Activated T-helper 1 cell treated with anti-CD3 and anti-CD28 coated beads, Interleukin-12 subunit alpha, Interleukin-12 subunit beta, Interleukin-2, Interleukin-4 antibody, amounts not matched to agents 30 ng/mL and 10 ng/mL and 1 ng/mL, durations not matched to agents 14 hours and 24 hours and 36 hours (primary cell): ENCODE measurements at regions not wholly inside any gene's neighbourhood (a gene's known extent, or its start where the extent isn't known, plus 50 kb on each side); places are given as distances from the start of the nearest gene placed in this dataset.
A peak's percentile ranks its signal among the peaks of the same experiment; 100 is the strongest.

Experiments used
- DNase-seq: peaks from one replicate; pipeline ENCODE4 v3.0.0; 2021; ENCODE audit warnings: low spot score
- H3K27ac Mint-ChIP-seq: one replicate; pipeline ENCODE4 v1.8.0; 2021; ENCODE audit warnings: mild to moderate bottlenecking, mixed read lengths
- H3K27me3 Mint-ChIP-seq: one replicate; pipeline ENCODE4 v1.8.0; 2022; ENCODE audit warnings: mild to moderate bottlenecking, moderate library complexity, mixed read lengths; ENCODE audit not compliant: insufficient read depth
- H3K36me3 Mint-ChIP-seq: one replicate; pipeline ENCODE4 v1.8.0; 2021; ENCODE audit warnings: low read depth, mixed read lengths
- H3K4me1 Mint-ChIP-seq: one replicate; pipeline ENCODE4 v1.8.0; 2021; ENCODE audit warnings: low read depth, mixed read lengths
- H3K4me3 Mint-ChIP-seq: one replicate; pipeline ENCODE4 v1.8.0; 2021; ENCODE audit warnings: mild to moderate bottlenecking, moderate library complexity, mixed read lengths
- H3K9me3 Mint-ChIP-seq: one replicate; pipeline ENCODE4 v1.8.0; 2021; ENCODE audit warnings: mixed read lengths
- intact Hi-C: fragments of 100-400 bp; cut with micrococcal nuclease; formaldehyde crosslinking; loops from one replicate; pipeline ENCODE4 v1.15.1; 2024

DNA sequence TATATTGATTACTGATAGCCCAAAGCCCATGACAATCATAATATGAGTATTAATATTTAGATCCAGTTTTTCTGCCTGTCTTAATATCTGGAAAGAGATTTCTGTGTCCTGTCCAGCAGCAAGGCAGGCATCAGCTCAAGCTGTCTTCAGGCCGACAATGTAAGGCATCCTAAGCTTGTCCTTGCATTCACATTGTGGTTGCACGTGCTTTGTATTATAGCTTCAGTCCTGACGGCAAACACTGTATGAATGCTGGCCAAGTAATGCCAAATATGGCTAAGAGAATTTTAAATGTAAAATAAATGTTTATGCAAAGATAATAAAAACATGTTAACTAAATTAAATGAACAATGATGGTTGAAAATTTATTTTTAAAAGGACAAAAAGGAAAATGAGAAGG lies 255.7 kb upstream of the RPS6KA3 start:
- Mint-ChIP-seq H3K36me3 (no peaks in the 10 kb centered on the region), H3K9me3 (peaks cover 15% of the 10 kb centered on the region), H3K4me3 (no peak overlapping the region), H3K27me3 (peaks cover 8% of the 10 kb centered on the region), H3K27ac (no peak overlapping the region), H3K4me1 (peaks cover 42% of the 10 kb centered on the region)
- intact Hi-C loops: no loop called here
- DNase-seq: no peak

DNA sequence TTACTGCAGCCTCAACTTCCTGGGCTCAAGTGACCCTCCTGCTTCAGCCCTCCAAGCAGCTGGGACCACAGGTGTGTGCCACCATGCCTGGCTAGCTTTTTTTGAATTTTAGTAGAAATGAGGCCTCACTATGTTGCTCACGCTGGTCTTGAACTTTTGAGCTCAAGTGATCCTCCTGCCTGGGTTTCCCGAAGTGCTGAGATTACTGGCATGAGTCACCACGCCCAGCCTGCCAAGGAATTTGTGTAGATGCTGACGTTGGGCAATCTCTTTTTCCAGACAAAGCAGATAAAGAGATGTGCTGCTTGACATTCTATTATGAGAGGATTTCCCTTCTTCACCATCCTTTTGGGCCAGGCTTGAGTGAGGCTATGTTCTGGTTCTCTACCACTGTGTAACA lies 254.5 kb upstream of the RPS6KA3 start:
- Mint-ChIP-seq H3K27me3 (peaks cover 7% of the 10 kb centered on the region), H3K27ac (no peak overlapping the region), H3K36me3 (no peaks in the 10 kb centered on the region), H3K4me1 (peaks cover 47% of the 10 kb centered on the region), H3K9me3 (peaks cover 15% of the 10 kb centered on the region), H3K4me3 (no peak overlapping the region)
- no peak for DNase-seq
- intact Hi-C loops: no loop called here

DNA sequence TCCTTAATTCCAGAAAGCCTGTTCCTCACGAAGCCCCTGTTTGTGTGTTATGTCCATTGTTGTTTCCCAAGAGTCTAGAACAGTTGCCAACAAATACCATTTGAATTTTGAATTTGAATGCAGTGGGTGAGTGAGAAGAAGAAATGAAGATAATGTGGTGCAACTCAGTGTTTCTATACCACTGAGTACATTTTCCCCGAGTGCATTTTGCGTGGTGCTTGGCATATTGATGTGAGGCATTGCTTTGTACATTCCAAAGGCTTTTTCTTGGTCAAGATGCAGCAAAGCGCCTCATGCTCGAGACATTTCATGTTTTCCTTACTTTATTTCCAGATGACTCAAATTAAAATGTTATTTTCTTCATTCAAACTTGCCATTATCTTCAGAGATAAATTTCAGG lies 253.1 kb upstream of the RPS6KA3 start:
- H3K4me3 Mint-ChIP-seq: no peak overlapping the region
- H3K36me3 Mint-ChIP-seq: no peaks in the 10 kb centered on the region
- H3K27me3 Mint-ChIP-seq: peaks cover 7% of the 10 kb centered on the region
- H3K27ac Mint-ChIP-seq: no peak overlapping the region
- peaks cover 61% of the 10 kb centered on the region for H3K4me1 Mint-ChIP-seq
- DNase-seq: no peak
- intact Hi-C loops: loop anchor here (5.0 to 10.0 kb wide), 5 partner anchors 165 to 1545 kb away; no protein-coding TSS in a partner anchor
- peaks cover 24% of the 10 kb centered on the region for H3K9me3 Mint-ChIP-seq

DNA sequence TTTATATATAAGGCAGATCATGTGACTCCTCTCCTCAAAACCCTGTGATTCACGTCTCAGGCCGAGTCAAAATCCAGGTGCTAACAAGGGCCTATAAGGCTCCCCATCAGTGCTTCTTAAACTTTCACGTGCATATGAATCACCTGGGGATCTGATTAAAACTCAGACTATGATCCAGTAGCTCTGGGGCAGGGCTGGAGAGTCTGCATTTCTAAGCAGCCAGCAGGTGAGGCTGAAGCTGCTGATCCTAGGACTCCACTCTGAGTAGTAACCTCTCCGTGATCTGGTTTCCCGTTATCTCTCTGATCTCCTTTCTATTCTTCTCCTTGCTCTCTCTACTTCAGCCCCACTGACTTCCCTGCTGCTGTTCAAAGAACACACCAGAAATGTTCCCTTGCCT lies 252.4 kb upstream of the RPS6KA3 start:
- H3K36me3 Mint-ChIP-seq: no peaks in the 10 kb centered on the region
- peaks cover 28% of the 10 kb centered on the region for H3K9me3 Mint-ChIP-seq
- H3K27ac Mint-ChIP-seq: no peak overlapping the region
- H3K27me3 Mint-ChIP-seq: peaks cover 6% of the 10 kb centered on the region
- no peak for DNase-seq
- intact Hi-C loops: loop anchor here (5.0 to 10.0 kb wide), 5 partner anchors 164 to 1546 kb away; no protein-coding TSS in a partner anchor
- peak overlapping the region; percentile 49 for H3K4me3 Mint-ChIP-seq
- H3K4me1 Mint-ChIP-seq: peaks cover 63% of the 10 kb centered on the region

DNA sequence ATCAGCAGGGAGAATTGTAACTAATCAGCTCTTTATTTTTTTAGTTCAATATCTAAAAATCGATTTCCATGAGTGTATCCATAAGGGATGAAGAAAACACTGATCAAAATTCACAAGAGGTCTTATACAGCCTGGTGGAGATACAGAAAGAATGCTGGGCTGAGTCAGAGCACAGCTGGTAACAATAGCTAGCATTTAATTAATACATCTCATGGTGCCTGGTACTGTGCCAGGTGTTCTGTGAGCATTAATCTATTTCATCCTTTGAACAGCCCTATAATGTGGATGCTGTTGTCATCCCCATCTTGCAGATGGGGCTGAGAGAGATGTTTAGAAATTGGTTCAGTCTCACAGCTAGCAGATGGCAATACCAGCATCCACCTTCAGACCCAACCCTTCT lies 250.9 kb upstream of the RPS6KA3 start:
- Mint-ChIP-seq H3K4me1 (peaks cover 58% of the 10 kb centered on the region), H3K27me3 (peaks cover 6% of the 10 kb centered on the region), H3K9me3 (peaks cover 29% of the 10 kb centered on the region), H3K36me3 (no peaks in the 10 kb centered on the region), H3K4me3 (no peak overlapping the region), H3K27ac (no peak overlapping the region)
- no peak for DNase-seq
- intact Hi-C loops: loop anchor here (2.0 to 10.0 kb wide), 8 partner anchors 17 to 1547 kb away; no protein-coding TSS in a partner anchor

DNA sequence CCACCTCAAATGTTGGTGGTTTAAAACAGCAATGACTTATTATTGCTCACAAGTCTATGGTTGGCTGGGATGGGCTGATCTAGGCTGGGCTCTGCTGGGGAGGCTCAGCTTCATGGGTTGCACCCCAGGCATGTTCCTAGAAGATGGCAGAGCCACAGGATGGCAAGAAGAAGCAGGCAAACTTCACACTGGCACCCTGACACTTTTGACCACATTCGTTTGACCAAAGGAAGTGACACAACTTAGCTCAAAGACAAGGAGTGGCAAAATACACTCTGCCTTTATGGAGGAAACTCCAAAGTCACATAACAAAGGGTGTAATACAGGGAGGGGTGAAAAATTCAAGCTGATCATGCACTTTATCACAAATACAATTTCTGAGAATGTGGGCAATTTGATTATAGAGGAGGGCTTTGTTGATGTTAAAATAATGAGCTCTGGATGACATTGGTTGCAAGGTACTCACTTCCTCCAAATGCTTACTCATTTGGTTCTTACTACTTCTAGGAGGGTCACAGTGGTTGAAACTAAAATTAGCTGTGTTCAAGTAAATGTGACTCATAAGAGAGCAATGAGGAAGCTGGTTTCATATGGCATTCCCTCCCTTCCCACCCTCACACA lies 249.2 kb upstream of the RPS6KA3 start:
- H3K4me1 Mint-ChIP-seq: peaks cover 58% of the 10 kb centered on the region
- H3K36me3 Mint-ChIP-seq: no peaks in the 10 kb centered on the region
- H3K27me3 Mint-ChIP-seq: peaks cover 6% of the 10 kb centered on the region
- DNase-seq: peak; percentile 14
- peak overlapping the region; percentile 92 for H3K27ac Mint-ChIP-seq
- intact Hi-C loops: loop anchor here (1.0 to 10.0 kb wide), 13 partner anchors 9 to 1549 kb away; no protein-coding TSS in a partner anchor
- peak overlapping the region; percentile 45 for H3K4me3 Mint-ChIP-seq
- peaks cover 29% of the 10 kb centered on the region for H3K9me3 Mint-ChIP-seq

DNA sequence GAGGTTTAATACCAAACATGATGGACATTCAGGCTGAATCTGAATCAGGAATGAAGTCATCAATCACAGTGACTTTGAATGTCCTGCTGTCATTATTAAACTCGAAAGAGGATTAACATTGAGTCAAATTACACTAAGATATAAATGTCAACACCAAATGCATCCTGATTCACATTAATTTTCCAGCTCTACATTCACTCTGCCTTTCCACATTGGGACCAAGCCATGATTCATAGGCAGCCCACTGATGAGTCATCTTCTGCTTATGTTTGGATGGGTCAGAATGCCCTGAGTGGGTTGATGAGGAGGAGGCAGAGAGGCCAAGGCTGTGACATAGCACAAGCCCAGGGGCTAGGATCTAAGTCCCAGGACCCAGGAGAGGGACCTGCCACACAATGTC lies 247.6 kb upstream of the RPS6KA3 start:
- no peaks in the 10 kb centered on the region for H3K36me3 Mint-ChIP-seq

DNA sequence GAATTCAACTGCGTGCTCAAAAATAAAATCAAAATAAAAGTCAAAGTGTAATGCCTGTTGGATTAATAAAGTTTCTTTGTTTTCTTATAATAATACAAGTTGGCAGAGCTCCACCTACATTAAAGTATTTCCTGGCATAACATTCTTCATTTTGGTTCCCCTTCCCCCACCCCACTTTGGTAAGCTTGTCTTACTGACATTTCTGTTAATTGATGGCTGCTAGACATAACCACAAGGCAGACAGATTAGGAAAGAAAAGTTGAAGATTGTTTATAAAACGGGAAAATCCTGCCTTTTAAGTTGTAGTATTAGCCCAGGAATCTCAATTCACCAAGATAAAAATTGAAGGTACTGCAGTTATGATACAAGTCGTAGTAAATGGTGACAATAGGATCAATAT lies 246.5 kb upstream of the RPS6KA3 start:
- peaks cover 2% of the 10 kb centered on the region for H3K36me3 Mint-ChIP-seq
- no peak overlapping the region for H3K27ac Mint-ChIP-seq
- no peak for DNase-seq
- H3K27me3 Mint-ChIP-seq: peaks cover 8% of the 10 kb centered on the region
- intact Hi-C loops: loop anchor here (10.0 kb wide), 3 partner anchors 158 to 1552 kb away; no protein-coding TSS in a partner anchor
- peaks cover 28% of the 10 kb centered on the region for H3K9me3 Mint-ChIP-seq
- no peak overlapping the region for H3K4me3 Mint-ChIP-seq
- H3K4me1 Mint-ChIP-seq: peaks cover 40% of the 10 kb centered on the region

More for the DNA sequence above, 247.6 kb upstream of the RPS6KA3 start:
- Mint-ChIP-seq H3K9me3 (peaks cover 33% of the 10 kb centered on the region), H3K4me1 (peaks cover 51% of the 10 kb centered on the region), H3K4me3 (no peak overlapping the region), H3K27me3 (peaks cover 3% of the 10 kb centered on the region), H3K27ac (peak overlapping the region; percentile 89)
- intact Hi-C loops: loop anchor here (10.0 kb wide), 3 partner anchors 160 to 1550 kb away; no protein-coding TSS in a partner anchor
- DNase-seq: no peak

DNA sequence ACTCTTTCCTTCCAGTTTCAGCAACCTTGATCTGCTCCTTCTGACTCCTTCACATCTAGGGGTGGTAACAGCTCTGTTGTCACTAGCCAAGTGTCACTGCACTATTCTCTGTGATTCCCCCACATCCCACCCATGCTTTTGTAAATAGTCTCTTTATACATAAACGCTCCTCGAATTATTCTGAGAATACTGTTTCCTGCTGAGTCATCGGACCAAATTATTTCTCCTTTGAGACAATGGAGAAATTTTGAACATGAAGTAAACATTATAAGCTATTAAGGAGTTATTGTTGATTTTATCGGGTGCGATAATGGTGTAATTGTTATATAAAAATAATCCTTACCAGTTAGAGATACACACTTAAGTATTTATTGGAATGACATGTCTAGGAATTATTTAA lies 245.1 kb upstream of the RPS6KA3 start:
- Mint-ChIP-seq H3K27me3 (peaks cover 9% of the 10 kb centered on the region), H3K9me3 (peaks cover 28% of the 10 kb centered on the region), H3K36me3 (peaks cover 2% of the 10 kb centered on the region), H3K27ac (no peak overlapping the region), H3K4me1 (peaks cover 34% of the 10 kb centered on the region), H3K4me3 (no peak overlapping the region)
- intact Hi-C loops: loop anchor here (10.0 kb wide), 3 partner anchors 157 to 1553 kb away; no protein-coding TSS in a partner anchor
- DNase-seq: no peak

DNA sequence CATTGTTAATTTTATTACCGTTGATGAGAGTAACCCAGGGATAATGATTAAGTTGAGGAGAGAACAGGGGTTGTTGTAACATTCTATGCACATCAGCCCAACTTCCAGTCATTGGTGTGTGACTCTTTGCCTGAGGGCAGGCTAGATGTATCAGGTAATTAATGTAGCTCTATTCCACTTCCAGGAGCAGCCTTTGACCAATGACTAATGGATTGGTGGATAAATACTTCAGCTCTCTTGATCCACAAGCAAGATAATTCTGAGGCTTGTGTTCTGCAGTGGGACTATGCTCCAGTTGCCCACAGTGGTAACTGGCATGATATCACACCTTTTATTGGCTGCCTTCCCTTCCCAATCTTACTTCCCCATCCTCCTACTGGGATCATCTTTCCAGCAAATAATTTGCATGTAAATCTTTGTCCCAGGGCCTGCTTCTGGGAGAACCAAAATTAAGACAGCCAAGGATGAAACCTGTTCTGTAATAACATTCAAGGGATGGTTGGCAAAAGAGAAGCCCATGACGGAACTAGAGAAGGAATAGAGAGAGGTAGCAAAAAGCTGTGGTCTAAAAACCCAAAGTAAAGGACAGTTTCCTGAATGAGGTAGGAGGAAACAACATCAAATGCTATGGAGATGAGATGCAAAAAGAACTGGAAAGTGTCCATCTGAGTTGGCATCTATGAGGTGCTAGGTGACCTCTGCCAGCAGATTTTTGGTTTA lies 241.4 kb upstream of the RPS6KA3 start:
- intact Hi-C loops: loop anchor here (1.0 kb wide), 1 partner anchor 8 kb away; no protein-coding TSS in a partner anchor
- Mint-ChIP-seq H3K36me3 (peaks cover 2% of the 10 kb centered on the region), H3K27me3 (peaks cover 17% of the 10 kb centered on the region), H3K9me3 (peaks cover 10% of the 10 kb centered on the region), H3K4me1 (peaks cover 8% of the 10 kb centered on the region), H3K27ac (no peak overlapping the region), H3K4me3 (no peak overlapping the region)
- DNase-seq: no peak

DNA sequence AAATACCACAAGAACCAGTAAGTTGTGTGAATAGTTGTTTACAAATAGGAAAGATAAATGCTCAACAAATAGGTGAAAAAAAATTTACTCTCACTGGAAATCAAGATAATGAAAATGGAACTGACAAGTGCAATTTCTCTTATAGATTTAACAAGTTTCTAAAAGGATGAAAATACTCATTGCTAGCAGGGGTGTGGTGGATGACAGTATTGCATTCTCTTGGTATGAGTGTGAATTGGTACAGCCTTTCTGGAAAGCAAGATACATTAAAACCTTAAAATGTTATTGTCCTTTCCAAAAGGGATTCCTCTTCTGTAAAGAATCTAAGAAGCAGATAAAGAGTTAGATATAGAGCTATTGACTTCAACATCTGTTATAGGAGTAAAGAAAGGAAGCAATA lies 240.0 kb upstream of the RPS6KA3 start:
- Mint-ChIP-seq H3K27ac (no peak overlapping the region), H3K36me3 (peaks cover 2% of the 10 kb centered on the region), H3K4me1 (peaks cover 12% of the 10 kb centered on the region), H3K4me3 (no peak overlapping the region), H3K9me3 (peaks cover 10% of the 10 kb centered on the region), H3K27me3 (peaks cover 20% of the 10 kb centered on the region)
- DNase-seq: no peak
- intact Hi-C loops: loop anchor here (1.0 kb wide), 1 partner anchor 10 kb away; no protein-coding TSS in a partner anchor

DNA sequence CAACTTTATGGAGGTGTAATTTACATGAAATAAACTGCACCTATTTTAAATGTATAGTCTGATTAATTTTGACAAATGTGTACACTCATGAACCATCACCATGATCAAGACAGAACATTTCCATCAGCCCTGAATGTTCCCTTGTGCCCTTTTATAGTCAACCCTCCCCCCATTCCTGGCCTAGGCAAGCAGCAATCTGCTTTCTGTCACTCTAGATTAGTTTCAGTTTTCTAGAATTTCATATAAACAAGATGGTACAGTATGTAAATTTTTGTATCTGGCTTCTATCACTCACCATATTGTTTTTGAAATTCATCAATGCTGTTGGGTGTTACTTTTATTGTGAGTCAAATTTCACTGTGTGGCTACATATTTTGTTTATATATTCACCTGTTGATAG lies 234.2 kb upstream of the RPS6KA3 start:
- Mint-ChIP-seq H3K4me1 (peaks cover 31% of the 10 kb centered on the region), H3K9me3 (peaks cover 4% of the 10 kb centered on the region), H3K4me3 (no peak overlapping the region), H3K36me3 (peaks cover 2% of the 10 kb centered on the region), H3K27ac (no peak overlapping the region), H3K27me3 (peaks cover 14% of the 10 kb centered on the region)
- DNase-seq: no peak
- intact Hi-C loops: loop anchor here (2.0 to 5.0 kb wide), 2 partner anchors 16 to 234 kb away; partner anchors contain the start of gene RPS6KA3
